Stimulated activated CD4-positive, alpha-beta T cell treated with anti-CD3 and anti-CD28 coated beads, Interleukin-2, amount 100 ng/mL, for 4 hours (primary cell): ENCODE measurements at regions not wholly inside any gene's neighbourhood (a gene's known extent, or its start where the extent isn't known, plus 50 kb on each side); places are given as distances from the start of the nearest gene placed in this dataset.
"Not testable (repeated sequence)": the region's sequence is repeated elsewhere in the genome, so short reads cannot be mapped to it uniquely, and the experiment has no call there.

Source experiments
- DNase-seq: peaks from one replicate; pipeline ENCODE4 v3.0.0-alpha.2; 2020; ENCODE audit warnings: low read depth

- not testable (repeated sequence) for DNase-seq
Observed at GRCh38 chr5:36782612-36783011, 94.0 kb upstream of the NIPBL start.

- DNase-seq: no peak
Observed at GRCh38 chr5:36786448-36787012, 90.0 kb upstream of the NIPBL start.

DNA sequence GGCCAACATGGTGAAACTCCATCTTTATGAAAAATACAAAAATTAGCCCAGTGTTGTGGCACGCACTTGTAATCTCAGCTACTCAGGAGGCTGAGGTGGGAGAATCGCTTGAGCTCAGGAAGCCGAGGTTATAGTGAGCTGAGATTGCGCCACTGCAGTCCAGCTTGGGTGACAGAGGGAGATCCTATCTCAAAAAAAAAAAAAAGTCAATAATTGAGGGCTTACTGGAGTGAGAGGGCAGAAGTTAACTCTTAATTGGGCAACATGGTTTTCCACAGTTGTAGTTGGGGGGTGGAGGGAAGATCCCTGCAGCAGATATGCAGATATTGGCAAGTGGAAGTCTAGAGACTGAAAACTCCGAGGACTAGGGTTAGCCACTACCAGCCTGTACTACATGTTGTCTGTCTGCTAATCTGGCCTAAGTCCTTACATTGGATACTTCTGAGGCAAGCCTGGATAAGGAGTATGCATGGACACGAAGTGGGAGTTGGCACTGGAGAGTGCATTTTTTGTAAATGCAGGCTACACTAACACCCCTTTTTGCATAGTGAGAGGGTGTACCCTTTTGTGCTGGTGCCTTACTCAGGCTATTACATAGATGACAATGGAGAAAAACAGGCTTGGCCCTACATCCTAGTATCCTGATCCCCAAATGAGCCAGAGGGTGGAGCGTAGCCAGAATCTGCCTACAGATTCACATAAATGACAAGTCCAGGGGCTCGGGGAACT lies 89.0 kb upstream of the NIPBL start:
- no peak for DNase-seq

DNA sequence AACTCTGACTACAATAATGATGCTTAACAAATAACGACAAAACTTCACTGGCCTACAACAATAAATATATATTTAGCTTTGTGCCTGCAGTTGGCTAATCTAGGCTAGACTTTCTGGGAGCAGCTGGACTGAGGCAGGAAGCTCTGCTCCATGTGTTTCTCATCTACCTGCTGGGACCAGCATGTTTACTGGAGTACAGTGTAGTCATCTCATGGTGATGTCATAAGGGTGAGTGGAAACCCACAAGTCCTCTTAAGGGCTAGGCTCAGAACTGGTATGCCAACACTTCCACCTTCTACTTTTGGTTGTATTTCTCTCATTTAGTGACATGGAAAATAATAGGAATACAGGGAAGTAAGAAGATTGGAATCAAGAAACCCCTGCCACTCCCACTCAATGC lies 85.7 kb upstream of the NIPBL start:
- DNase-seq: no peak

- DNase-seq: no peak
Observed at GRCh38 chr5:36792560-36793180, 83.9 kb upstream of the NIPBL start.

- no peak for DNase-seq
Observed at GRCh38 chr5:36795366-36795765, 81.2 kb upstream of the NIPBL start.

- DNase-seq: no peak
Observed at GRCh38 chr5:36796155-36796554, 80.4 kb upstream of the NIPBL start.

DNA sequence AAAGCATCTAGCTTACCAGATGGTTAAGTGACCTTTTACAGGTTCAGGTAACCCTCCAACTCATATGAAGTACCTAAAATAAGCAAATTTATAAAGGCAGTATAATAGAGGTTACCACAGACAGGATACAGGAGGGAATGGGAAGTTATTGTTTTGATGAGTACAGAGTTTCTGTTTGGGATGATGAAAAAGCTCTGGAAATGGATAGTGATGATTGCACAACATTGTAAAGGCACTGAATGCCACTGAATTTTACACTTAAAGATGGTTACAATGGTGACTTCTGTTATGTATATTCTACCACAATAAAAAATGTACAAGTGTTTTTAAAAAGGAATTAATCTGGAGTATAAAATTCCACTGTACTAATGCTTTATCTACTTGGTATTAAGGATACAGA lies 75.0 kb upstream of the NIPBL start:
- no peak for DNase-seq

- no peak for DNase-seq
Observed at GRCh38 chr5:36802187-36802586, 74.4 kb upstream of the NIPBL start.

DNA sequence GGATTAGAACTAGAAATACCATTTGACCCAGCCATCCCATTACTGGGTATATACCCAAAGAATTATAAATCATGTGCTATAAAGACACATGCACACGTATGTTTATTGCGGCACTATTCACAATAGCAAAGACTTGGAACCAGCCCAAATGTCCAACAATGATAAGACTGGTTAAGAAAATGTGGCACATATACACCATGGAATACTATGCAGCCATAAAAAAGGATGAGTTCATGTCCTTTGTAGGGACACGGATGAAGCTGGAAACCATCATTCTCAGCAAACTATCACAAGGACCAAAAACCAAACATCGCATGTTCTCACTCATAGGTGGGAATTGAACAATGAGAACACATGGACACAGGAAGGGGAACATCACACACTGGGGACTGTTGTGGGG lies 63.3 kb upstream of the NIPBL start:
- DNase-seq: not testable (repeated sequence)

DNA sequence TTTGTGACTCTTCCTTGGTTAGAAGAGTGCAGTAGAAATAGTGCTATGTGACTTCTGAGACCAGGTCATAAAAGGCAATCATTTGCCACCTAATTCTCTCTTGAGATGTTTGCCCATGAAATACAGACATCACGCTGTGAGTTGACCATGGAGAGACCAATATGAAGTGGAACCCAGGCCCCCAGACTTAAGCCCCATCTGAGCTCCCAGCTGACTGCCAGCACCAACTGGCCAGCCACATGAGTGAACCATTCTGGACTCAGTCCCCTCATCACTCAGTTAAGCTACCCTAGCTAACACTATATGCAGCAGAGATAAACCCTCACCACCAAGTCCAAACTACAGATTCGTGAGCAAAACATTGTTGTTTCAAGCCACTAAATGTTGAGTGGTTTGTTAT lies 60.7 kb upstream of the NIPBL start:
- no peak for DNase-seq

DNA sequence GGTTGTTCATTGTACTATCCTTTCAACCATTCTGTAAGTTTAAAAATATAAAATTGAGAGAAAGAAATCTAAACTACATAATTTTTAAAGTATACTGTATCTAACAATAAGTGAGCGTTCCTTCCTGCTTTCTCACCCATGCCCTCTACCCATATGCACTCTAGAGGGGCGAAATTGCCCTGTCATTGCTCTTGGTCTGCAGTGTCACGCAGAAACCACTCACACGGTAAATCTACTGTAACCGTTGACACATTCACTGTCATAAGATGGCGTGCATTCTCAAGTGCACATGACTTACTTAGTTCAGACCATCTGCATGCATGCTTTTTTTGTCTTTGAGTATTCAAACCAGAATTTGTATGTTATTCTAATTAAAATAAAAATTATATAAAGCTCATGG lies 55.7 kb upstream of the NIPBL start:
- no peak for DNase-seq

DNA sequence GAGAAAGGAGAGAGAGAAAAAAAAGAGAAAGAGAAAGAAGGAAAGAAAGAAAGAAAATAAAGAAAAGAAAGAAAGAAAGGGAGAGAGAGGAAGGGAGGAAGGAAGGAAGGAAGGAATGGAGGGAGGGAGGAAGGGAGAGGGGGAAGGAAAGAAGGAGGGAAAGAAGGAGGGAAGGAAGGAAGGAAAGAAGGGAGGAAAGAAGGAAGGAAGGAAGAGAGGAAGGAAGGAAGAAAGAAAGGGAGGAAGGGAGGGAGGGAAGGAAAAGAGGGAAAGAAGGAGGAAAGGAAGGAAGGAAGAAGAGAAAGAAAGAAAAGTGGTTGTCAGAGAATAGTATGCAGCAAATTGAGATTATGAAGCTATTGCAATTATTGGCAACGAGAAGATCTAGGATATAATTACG lies 49.9 kb upstream of the NIPBL start:
- no peak for DNase-seq
